Common myeloid progenitor, CD34-positive (primary cell): ENCODE measurements at regions not wholly inside any gene's neighbourhood (a gene's known extent, or its start where the extent isn't known, plus 50 kb on each side); places are given as distances from the start of the nearest gene placed in this dataset.
"Not testable (repeated sequence)": the region's sequence is repeated elsewhere in the genome, so short reads cannot be mapped to it uniquely, and the experiment has no call there.

Experiments
- CTCF ChIA-PET: fragments of 350-600 bp; sonication (Branson Sonifier 250); formaldehyde crosslinking; loops from one replicate; lab custom pipeline; 2021; ENCODE audit warnings: antibody characterized with exemption; lab: Charles Lee
- POLR2A ChIA-PET: fragments of 350-600 bp; sonication (Branson Sonifier 250); formaldehyde crosslinking; loops from one replicate; lab custom pipeline; 2021; ENCODE audit warnings: antibody characterized with exemption; lab: Charles Lee
- DNase-seq, 3 donors: peaks; one replicate each; pipeline versions ENCODE4 v3.0.0 to v3.0.0-alpha.2; 2013
- H3K27ac ChIP-seq, 2 experiments: 1 replicate in 1 of 2; 2 replicates in 1 of 2; pipeline ENCODE4 v1.7.0; 2013; ENCODE audit warnings: inconsistent platforms in 2 of 2, low read length in 2 of 2, mild to moderate bottlenecking in 2 of 2, low read depth in 1 of 2, moderate library complexity in 1 of 2; ENCODE audit not compliant: severe bottlenecking in 2 of 2, insufficient read depth in 1 of 2, poor library complexity in 1 of 2
- H3K27me3 ChIP-seq, 5 experiments: replicated peaks in 2 of 5; 1 replicate in 3 of 5; 2 replicates in 2 of 5; pipeline versions ENCODE4 v1.6.1 to v1.7.0; 2013; ENCODE audit warnings: low read length in 4 of 5, mild to moderate bottlenecking in 2 of 5, moderate library complexity in 2 of 5, inconsistent platforms in 1 of 5; ENCODE audit not compliant: insufficient read depth in 5 of 5, control insufficient read depth in 4 of 5
- H3K36me3 ChIP-seq, 4 experiments: 1 replicate in 2 of 4; 2 replicates in 2 of 4; pipeline versions ENCODE4 v1.6.1 to v1.7.0; 2013; ENCODE audit warnings: low read length in 3 of 4, control low read depth in 1 of 4, mild to moderate bottlenecking in 1 of 4; ENCODE audit not compliant: control insufficient read depth in 4 of 4, insufficient read depth in 4 of 4
- H3K4me1 ChIP-seq, 4 experiments: 1 replicate in 3 of 4; 2 replicates in 1 of 4; pipeline versions ENCODE4 v1.6.1 to v1.7.1; 2013; ENCODE audit warnings: low read length in 3 of 4, mild to moderate bottlenecking in 3 of 4, control low read depth in 1 of 4, inconsistent platforms in 1 of 4, moderate library complexity in 1 of 4; ENCODE audit not compliant: control insufficient read depth in 4 of 4, insufficient read depth in 4 of 4; ENCODE audit errors: control extremely low read depth in 1 of 4
- H3K4me3 ChIP-seq, 7 experiments: 1 replicate in 4 of 7; 2 replicates in 3 of 7; pipeline versions ENCODE4 v1.5.1 to v1.7.0; 2013; ENCODE audit warnings: mild to moderate bottlenecking in 7 of 7, low read length in 6 of 7, moderate library complexity in 6 of 7, inconsistent platforms in 2 of 7, low read depth in 2 of 7, control low read depth in 1 of 7; ENCODE audit not compliant: insufficient read depth in 4 of 7, control insufficient read depth in 1 of 7; ENCODE audit errors: extremely low read depth in 1 of 7
- H3K9me3 ChIP-seq, 5 experiments: 1 replicate in 4 of 5; 2 replicates in 1 of 5; pipeline versions ENCODE4 v1.6.1 to v1.7.1; 2013; ENCODE audit warnings: low read length in 4 of 5, mild to moderate bottlenecking in 2 of 5, inconsistent platforms in 1 of 5, low read depth in 1 of 5, moderate library complexity in 1 of 5; ENCODE audit not compliant: control insufficient read depth in 4 of 5, insufficient read depth in 2 of 5; ENCODE audit errors: control extremely low read depth in 1 of 5
- WGBS: methylation state at CpG from one replicate; pipeline ENCODE4 v1.1.5; 2013; ENCODE audit not compliant: insufficient coverage; 5-methylcytosine and 5-hydroxymethylcytosine counted together

DNA sequence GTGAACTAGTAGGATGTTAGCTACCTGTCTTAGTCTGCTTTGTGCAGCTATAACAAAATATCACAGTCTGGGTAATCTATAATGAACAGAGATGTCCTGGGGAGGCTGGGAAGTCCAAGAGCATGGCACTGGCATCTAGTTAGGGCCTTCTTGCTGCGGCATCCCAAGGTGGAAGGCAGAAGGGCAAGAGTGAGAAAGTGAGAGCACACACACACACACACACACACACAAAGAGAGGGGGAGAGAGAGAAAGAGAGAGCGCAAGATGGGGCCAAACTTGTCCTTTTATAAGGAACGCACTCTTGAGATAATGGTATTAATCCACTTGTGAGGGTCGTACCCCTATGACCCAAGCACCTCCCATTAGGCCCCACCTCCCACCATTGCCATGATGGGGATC, 4423.6 kb upstream of the TPTE start:
- POLR2A ChIA-PET, H3K27ac ChIP-seq, H3K9me3 ChIP-seq, CTCF ChIA-PET, H3K27me3 ChIP-seq, H3K4me1 ChIP-seq, H3K4me3 ChIP-seq, H3K36me3 ChIP-seq, DNase-seq: not testable (repeated sequence)
- WGBS, result no CpG with 5 or more reads among the region's 4 CpGs

DNA sequence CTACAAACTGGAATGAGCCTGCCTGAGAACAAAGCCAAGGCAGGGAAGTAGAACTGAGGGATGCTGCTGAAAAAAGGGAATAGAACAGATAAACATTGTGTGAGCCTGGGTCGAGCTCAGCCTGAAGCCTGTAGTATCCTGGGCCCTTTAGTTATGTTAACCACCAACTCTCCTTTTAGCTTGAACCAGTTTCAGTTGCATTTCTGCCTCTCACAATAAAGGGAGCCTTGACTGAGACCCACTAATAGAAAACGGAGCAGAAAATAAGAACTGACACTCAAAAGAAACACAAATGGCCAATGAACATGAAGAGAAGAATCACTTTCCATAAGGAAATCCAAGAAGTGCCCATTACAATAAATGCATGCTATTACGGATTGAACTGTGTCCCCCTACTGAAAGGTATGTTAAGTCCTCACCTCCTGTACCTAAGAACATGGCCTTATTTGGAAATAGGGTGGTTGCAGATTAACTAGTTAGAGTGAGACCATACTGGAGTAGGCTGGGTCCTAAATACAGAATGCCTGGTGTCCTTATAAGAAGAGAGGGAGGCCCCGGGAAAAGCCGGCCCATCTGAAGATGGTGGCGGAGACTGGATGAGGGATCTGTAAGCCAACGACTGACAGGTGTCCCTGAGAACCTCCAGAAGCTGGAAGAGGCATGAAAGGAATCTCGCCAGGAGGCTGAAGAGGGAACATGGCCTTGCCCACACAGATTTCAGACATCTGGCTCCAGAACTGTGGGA, 4423.0 kb upstream of the TPTE start:
- H3K4me3 ChIP-seq, DNase-seq, H3K27ac ChIP-seq, H3K36me3 ChIP-seq, H3K9me3 ChIP-seq, CTCF ChIA-PET, H3K4me1 ChIP-seq, H3K27me3 ChIP-seq, POLR2A ChIA-PET: not testable (repeated sequence)
- no CpG with 5 or more reads among the region's 8 CpGs for WGBS

DNA sequence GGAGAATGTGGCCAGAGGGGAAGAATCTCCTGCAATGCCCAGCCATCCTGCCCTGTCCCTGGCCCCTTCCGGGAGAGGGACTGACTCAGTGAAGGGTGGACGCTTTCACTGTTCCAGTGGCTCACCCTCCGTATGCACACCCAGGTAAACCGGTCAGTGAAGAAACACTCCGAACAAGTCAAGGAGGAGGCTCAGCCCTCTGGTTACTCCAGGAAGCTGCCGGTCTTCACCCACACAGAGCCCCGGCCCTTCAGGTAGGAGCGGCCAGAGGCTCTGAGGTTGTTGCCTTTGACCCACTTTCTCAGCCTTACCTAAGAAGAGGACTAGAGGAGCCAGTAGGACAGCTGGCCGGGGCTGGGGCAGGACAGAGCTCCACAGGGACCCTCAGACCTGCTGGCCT, 4419.8 kb upstream of the TPTE start:
- CTCF ChIA-PET, H3K4me1 ChIP-seq, H3K9me3 ChIP-seq, POLR2A ChIA-PET, H3K27me3 ChIP-seq, DNase-seq, H3K36me3 ChIP-seq, H3K4me3 ChIP-seq, H3K27ac ChIP-seq: not testable (repeated sequence)
- no CpG with 5 or more reads among the region's 9 CpGs for WGBS

DNA sequence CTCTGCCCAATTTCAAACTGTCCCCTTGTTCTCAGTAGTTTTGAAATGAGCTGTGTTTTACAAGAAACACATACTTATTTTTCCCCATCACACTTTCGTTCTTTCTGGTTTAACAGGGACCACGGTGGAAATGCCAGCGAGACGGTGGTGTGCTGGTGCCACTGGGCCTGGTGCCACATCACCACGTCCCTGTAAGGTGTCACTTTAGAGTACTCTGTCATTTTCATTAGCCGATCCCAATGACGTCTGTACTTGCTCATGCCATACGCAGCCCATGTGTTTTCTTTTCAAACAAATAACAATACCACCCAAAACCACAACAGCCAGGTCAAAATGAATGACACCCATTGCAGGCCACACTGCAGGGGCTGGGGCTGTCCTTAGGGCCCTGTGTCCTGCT, 4416.8 kb upstream of the TPTE start:
- H3K36me3 ChIP-seq, H3K27me3 ChIP-seq, H3K9me3 ChIP-seq, H3K4me3 ChIP-seq, H3K27ac ChIP-seq, CTCF ChIA-PET, POLR2A ChIA-PET, DNase-seq, H3K4me1 ChIP-seq: not testable (repeated sequence)
- no CpG with 5 or more reads among the region's 8 CpGs for WGBS

DNA sequence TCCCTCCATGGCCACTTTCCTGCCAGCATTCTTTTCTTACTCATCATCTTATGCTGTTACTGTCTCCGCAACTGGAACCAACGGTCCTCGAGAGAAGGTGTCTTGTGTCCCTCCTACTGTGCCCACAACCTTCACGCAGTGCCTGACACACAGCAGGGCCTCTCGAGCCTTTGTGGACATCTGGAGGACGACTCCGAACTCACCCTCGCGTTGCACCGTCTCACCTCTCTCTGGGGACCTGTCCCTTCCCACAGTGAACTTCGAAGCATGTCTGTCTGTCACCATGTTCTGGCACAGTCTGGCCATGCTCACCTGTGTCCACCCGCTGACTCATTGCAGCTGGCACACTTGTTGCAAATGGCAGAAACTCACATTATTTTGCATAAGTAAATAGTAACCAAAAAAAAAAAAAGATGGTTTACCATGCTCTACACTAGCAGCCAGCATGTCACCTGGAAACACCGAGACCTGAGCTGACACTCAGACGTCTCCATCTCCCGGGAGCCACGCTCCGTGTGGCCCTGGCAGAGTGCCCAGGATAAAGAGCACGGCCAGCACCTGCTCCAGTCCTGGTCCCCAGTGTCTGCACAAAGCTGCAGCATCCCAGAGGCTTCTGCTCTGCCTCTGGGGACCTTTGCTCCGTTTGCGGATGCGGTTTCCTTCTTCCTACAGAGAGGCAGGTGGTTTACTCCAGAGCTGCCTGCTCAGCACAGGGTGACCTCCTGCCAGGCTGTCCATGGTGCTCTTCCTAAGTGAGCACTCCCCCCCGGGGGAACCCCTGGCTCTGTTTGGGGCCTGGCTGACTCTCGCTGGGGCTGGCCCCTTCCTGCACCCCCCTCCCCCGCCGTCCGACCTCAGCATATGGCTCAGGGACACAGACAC, 4414.5 kb upstream of the TPTE start:
- H3K27me3 ChIP-seq, H3K36me3 ChIP-seq, CTCF ChIA-PET, POLR2A ChIA-PET, H3K4me3 ChIP-seq, H3K4me1 ChIP-seq, DNase-seq, H3K27ac ChIP-seq, H3K9me3 ChIP-seq: not testable (repeated sequence)
- WGBS, result no CpG with 5 or more reads among the region's 26 CpGs

DNA sequence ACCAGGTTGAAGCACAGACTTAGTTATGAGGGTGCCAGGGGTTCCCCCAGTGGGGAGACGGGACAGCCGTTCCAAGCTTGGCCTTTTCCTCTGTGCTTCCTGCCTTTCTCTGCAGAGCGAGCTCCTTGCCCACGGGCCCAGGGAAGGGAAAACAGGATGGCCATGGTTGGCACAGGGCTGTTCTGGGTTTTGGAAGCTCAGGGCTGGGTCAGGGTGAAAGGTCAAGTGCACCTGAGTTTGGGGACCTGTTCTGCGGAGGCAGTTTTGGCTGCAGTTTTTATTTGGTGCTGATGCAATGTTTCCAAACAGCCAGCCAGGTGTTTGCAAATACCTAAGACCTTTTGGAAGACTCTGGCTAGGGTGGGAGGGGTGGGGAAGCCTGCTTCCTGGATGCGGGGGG, 4412.5 kb upstream of the TPTE start:
- H3K27ac ChIP-seq, H3K36me3 ChIP-seq, CTCF ChIA-PET, H3K9me3 ChIP-seq, POLR2A ChIA-PET, H3K27me3 ChIP-seq, H3K4me1 ChIP-seq, DNase-seq, H3K4me3 ChIP-seq: not testable (repeated sequence)
- WGBS, result no CpG with 5 or more reads among the region's 6 CpGs

DNA sequence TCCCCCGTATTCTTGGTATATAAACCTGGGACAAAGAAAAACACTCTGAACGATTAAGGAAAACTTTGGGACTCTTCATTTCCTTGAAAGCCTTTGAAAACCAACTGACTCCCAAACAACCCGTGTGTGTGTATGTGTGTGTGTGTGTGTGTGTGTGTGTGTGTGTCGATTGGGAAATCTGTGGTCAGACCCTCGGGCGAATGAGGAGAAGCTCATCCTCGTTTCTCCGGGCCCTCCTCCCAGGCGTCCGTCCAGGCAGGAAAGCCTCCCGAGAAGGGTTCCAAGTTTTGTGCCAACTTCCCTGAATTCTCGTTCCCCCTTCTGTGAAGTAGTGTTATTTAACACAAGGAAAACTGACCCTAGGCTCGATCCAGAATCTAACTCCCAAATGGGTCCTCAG, 4411.6 kb upstream of the TPTE start:
- H3K4me1 ChIP-seq, POLR2A ChIA-PET, DNase-seq, H3K9me3 ChIP-seq, H3K27ac ChIP-seq, H3K36me3 ChIP-seq, H3K27me3 ChIP-seq, H3K4me3 ChIP-seq, CTCF ChIA-PET: not testable (repeated sequence)
- no CpG with 5 or more reads among the region's 13 CpGs for WGBS
